ENCODE measurements at regions not wholly inside any gene's neighbourhood (a gene's known extent, or its start where the extent isn't known, plus 50 kb on each side); places are given as distances from the start of the nearest gene placed in this dataset.

DNA sequence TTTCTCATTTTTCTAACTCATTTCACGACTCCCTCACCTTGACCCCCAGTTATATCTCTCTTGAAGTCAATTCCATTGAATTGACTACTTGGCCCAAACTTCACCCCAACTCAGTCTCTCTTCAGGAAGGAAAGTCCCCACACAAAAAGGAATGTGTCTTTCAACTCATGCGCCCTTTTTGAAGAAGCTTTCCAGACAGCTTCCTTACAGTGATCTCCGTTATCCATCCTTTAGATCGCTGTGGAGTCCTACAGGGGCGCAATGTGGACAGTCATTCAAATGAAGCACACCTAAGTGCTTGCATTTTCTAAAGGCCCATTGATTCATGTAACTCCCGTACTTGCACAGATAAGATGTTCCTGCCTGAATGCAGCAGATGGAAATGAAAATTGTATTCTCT is 101.1 kb upstream of the VPREB1 start:
- 69 to 72% methylated on average over 6 of the region's 6 CpGs for WGBS, 2 donors
- intact Hi-C loops (cut with DNase I) = no loop called here
- Histone ChIP-seq H3K9me3 (ENCODE audit: control insufficient read depth, low read length) (no peaks in the 10 kb centered on the region), H3K27ac (ENCODE audit: low read depth in 1 of 2, low read length in 2 of 2) (no peak overlapping the region), H3K4me3 (ENCODE audit: low read length in 2 of 2) (no peak overlapping the region), H3K27me3 (ENCODE audit: control insufficient read depth in 1 of 2, insufficient read depth in 2 of 2, low read length in 1 of 2) (no peaks in the 10 kb centered on the region), H3K4me1 (ENCODE audit: control insufficient read depth in 1 of 2, insufficient read depth in 2 of 2, low read length in 2 of 2) (no peaks in the 10 kb centered on the region), H3K36me3 (ENCODE audit: control insufficient read depth in 1 of 2, insufficient read depth in 2 of 2, low read length in 1 of 2) (no peaks in the 10 kb centered on the region)
- no peak for DNase-seq
- no peak for ATAC-seq (ENCODE audit: low FRiP score)

DNA sequence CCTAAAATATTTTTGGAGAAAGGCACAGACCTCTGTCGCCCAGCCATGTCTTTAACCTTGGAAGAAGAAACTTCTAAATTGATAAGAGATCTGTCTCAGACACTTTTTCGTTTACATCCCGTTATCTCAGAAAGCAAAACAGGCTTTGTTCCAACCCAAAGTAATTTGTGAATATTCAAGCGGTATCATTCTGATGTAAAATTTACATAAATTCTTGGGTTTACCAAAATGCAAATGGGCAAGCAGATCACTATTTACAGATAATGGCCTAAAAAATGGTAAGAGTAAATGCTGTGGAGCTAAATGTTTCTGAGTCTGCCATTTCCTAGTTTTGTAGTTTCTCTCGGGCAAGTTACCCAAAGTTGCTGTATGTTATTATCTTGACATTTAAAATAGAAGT is 101.9 kb upstream of the VPREB1 start:
- Histone ChIP-seq H3K4me1 (ENCODE audit: control insufficient read depth in 1 of 2, insufficient read depth in 2 of 2, low read length in 2 of 2) (no peaks in the 10 kb centered on the region), H3K4me3 (ENCODE audit: low read length in 2 of 2) (no peak overlapping the region), H3K27ac (ENCODE audit: low read depth in 1 of 2, low read length in 2 of 2) (no peak overlapping the region), H3K9me3 (ENCODE audit: control insufficient read depth, low read length) (no peaks in the 10 kb centered on the region), H3K27me3 (ENCODE audit: control insufficient read depth in 1 of 2, insufficient read depth in 2 of 2, low read length in 1 of 2) (no peaks in the 10 kb centered on the region), H3K36me3 (ENCODE audit: control insufficient read depth in 1 of 2, insufficient read depth in 2 of 2, low read length in 1 of 2) (no peaks in the 10 kb centered on the region)
- WGBS, 2 donors = 41 to 42% methylated on average over 5 of the region's 5 CpGs
- no peak for DNase-seq
- intact Hi-C loops (cut with DNase I) = no loop called here
- no peak for ATAC-seq (ENCODE audit: low FRiP score)

DNA sequence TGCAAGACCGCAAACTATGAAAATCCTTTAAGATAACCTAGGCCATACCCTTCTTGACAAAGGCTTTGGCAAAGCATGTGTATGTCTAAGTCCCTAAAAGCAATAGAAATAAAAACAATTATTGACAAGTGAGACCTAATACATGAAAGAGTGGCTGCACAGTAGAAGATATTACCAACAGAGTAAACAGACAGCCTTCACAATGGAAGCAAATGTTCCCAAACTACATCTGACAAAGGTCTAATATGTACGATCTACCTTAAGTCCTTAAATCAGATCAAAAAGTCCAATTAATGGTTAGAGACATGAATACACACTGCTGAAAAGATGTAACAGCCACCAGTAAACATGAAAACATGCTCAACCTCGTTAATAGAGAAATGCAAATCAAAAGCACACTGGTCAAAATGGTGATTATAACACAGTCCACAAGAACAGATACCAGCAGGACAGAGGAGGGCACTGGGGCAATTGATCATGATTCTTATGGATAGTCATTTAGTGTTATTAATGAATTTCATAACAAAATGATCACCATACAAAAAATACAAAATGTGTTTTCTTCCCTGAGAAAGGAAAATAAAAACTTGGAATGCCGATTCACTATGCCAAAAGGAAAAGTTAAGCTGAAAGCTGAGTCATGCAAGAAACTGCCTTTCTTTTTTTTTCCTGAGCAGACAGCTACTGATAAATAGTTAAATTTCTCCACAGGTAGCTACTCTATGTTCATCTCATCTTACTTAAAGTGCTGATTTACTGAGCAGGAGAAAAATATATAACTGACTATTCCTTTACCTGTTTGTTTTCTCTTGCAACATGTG is 102.6 kb upstream of the VPREB1 start:
- intact Hi-C loops (cut with DNase I) = no loop called here
- DNase-seq (no peak), ATAC-seq (ENCODE audit: low FRiP score) (no peak)
- WGBS, 2 donors = 61 to 62% methylated on average over 4 of the region's 4 CpGs
- no peaks in the 10 kb centered on the region for H3K27me3 ChIP-seq (ENCODE audit: control insufficient read depth in 1 of 2, insufficient read depth in 2 of 2, low read length in 1 of 2)
- H3K9me3 ChIP-seq (ENCODE audit: control insufficient read depth, low read length) = no peaks in the 10 kb centered on the region
- no peak overlapping the region for H3K27ac ChIP-seq (ENCODE audit: low read depth in 1 of 2, low read length in 2 of 2)
- no peaks in the 10 kb centered on the region for H3K4me1 ChIP-seq (ENCODE audit: control insufficient read depth in 1 of 2, insufficient read depth in 2 of 2, low read length in 2 of 2)
- H3K36me3 ChIP-seq (ENCODE audit: control insufficient read depth in 1 of 2, insufficient read depth in 2 of 2, low read length in 1 of 2) = no peaks in the 10 kb centered on the region
- H3K4me3 ChIP-seq (ENCODE audit: low read length in 2 of 2) = no peak overlapping the region

DNA sequence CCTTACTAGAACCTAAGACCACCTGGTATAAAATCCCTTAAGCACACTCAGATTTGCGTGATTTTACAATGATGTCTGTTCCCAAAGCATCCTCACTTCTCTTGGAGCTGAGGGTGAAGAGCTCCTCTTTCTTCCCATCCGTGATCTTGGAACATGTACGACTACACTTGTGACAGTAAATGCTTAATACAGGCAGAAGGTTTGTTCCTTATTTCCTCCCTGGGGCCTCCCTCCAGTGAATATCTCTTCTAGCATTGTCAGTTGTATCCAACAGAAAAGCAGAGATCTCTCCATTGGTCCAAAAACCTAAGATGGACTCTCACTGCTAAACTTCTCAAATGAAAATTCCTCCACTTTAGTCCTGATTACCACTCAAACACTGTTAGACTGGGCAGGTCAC is 103.6 kb upstream of the VPREB1 start:
- no peak for DNase-seq
- Histone ChIP-seq H3K27me3 (ENCODE audit: control insufficient read depth in 1 of 2, insufficient read depth in 2 of 2, low read length in 1 of 2) (no peaks in the 10 kb centered on the region), H3K27ac (ENCODE audit: low read depth in 1 of 2, low read length in 2 of 2) (no peak overlapping the region), H3K36me3 (ENCODE audit: control insufficient read depth in 1 of 2, insufficient read depth in 2 of 2, low read length in 1 of 2) (no peaks in the 10 kb centered on the region), H3K4me1 (ENCODE audit: control insufficient read depth in 1 of 2, insufficient read depth in 2 of 2, low read length in 2 of 2) (no peaks in the 10 kb centered on the region), H3K4me3 (ENCODE audit: low read length in 2 of 2) (no peak overlapping the region), H3K9me3 (ENCODE audit: control insufficient read depth, low read length) (no peaks in the 10 kb centered on the region)
- WGBS, 2 donors = 81 to 84% methylated on average over 3 of the region's 3 CpGs
- no peak for ATAC-seq (ENCODE audit: low FRiP score)
- intact Hi-C loops (cut with DNase I) = no loop called here

DNA sequence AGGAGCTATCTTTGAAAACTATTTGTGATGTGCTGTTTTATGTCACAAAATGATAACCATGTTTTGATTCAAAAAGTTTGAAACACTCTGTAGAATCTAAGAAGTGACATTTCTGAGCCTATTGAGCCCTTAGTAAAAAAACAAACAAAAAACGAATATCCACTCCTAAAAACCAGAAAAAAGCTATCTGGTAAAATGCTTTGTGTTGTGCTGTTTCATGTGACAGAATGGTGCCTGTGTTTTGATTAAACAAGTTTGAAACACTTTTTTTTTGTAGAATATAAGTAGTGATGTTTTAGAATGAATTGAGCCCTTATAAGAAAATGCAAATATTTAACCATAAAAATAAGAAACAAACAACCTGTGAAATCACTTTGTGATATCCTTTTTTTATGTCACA is 105.2 kb upstream of the VPREB1 start:
- Histone ChIP-seq H3K27ac (ENCODE audit: low read depth in 1 of 2, low read length in 2 of 2) (no peak overlapping the region), H3K4me1 (ENCODE audit: control insufficient read depth in 1 of 2, insufficient read depth in 2 of 2, low read length in 2 of 2) (no peaks in the 10 kb centered on the region), H3K27me3 (ENCODE audit: control insufficient read depth in 1 of 2, insufficient read depth in 2 of 2, low read length in 1 of 2) (no peaks in the 10 kb centered on the region), H3K4me3 (ENCODE audit: low read length in 2 of 2) (no peak overlapping the region), H3K9me3 (ENCODE audit: control insufficient read depth, low read length) (no peaks in the 10 kb centered on the region), H3K36me3 (ENCODE audit: control insufficient read depth in 1 of 2, insufficient read depth in 2 of 2, low read length in 1 of 2) (no peaks in the 10 kb centered on the region)
- DNase-seq (no peak), ATAC-seq (ENCODE audit: low FRiP score) (no peak)
- intact Hi-C loops (cut with DNase I) = no loop called here
- WGBS, 2 donors = 18 to 21% methylated on average over 1 of the region's 1 CpG

DNA sequence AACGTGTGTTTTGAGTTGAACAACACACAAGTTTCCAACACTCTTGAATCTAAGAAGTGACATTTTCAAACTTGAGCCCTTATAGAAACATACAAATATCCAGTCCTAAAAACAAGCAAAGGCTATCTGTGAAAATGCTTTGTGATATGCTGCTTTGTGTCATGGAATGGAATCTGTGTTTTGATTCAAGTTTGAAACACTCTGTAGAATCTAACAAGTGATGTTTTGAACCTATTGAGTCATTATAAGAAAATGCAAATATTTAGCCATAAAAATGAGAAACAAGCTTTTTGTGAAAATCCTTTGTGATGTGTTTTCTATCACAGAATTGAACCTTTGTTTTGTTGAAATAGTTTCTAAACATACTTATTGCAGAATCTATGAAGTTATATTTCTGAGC is 105.7 kb upstream of the VPREB1 start:
- DNase-seq (no peak), ATAC-seq (ENCODE audit: low FRiP score) (no peak)
- Histone ChIP-seq H3K9me3 (ENCODE audit: control insufficient read depth, low read length) (no peaks in the 10 kb centered on the region), H3K4me3 (ENCODE audit: low read length in 2 of 2) (no peak overlapping the region), H3K36me3 (ENCODE audit: control insufficient read depth in 1 of 2, insufficient read depth in 2 of 2, low read length in 1 of 2) (no peaks in the 10 kb centered on the region), H3K27ac (ENCODE audit: low read depth in 1 of 2, low read length in 2 of 2) (no peak overlapping the region), H3K27me3 (ENCODE audit: control insufficient read depth in 1 of 2, insufficient read depth in 2 of 2, low read length in 1 of 2) (no peaks in the 10 kb centered on the region), H3K4me1 (ENCODE audit: control insufficient read depth in 1 of 2, insufficient read depth in 2 of 2, low read length in 2 of 2) (no peaks in the 10 kb centered on the region)
- WGBS, 2 donors = 32 to 33% methylated on average over 1 of the region's 1 CpG
- intact Hi-C loops (cut with DNase I) = no loop called here

DNA sequence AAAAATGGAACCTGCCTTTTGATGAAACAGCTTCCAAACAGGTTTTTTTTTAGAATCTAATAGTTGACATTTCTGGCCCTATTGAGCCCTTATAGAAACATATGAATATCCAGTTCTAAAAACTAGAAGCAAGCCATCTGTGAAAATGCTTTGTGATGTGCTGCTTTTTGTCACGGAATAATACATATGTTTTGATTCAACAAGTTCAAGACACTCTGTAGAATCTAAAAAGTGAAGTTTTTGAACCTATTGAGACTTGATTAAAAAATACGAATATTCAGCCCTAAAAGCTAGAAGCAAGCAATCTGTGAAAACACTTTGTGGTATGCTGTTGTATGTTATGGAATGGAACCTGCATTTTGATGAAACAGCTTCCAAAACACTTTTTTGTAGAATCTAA is 106.7 kb upstream of the VPREB1 start:
- Histone ChIP-seq H3K4me1 (ENCODE audit: control insufficient read depth in 1 of 2, insufficient read depth in 2 of 2, low read length in 2 of 2) (no peaks in the 10 kb centered on the region), H3K27ac (ENCODE audit: low read depth in 1 of 2, low read length in 2 of 2) (no peak overlapping the region), H3K9me3 (ENCODE audit: control insufficient read depth, low read length) (no peaks in the 10 kb centered on the region), H3K27me3 (ENCODE audit: control insufficient read depth in 1 of 2, insufficient read depth in 2 of 2, low read length in 1 of 2) (no peaks in the 10 kb centered on the region), H3K4me3 (ENCODE audit: low read length in 2 of 2) (no peak overlapping the region), H3K36me3 (ENCODE audit: control insufficient read depth in 1 of 2, insufficient read depth in 2 of 2, low read length in 1 of 2) (no peaks in the 10 kb centered on the region)
- 76 to 81% methylated on average over 2 of the region's 2 CpGs for WGBS, 2 donors
- DNase-seq = no peak
- intact Hi-C loops (cut with DNase I) = no loop called here
- no peak for ATAC-seq (ENCODE audit: low FRiP score)

DNA sequence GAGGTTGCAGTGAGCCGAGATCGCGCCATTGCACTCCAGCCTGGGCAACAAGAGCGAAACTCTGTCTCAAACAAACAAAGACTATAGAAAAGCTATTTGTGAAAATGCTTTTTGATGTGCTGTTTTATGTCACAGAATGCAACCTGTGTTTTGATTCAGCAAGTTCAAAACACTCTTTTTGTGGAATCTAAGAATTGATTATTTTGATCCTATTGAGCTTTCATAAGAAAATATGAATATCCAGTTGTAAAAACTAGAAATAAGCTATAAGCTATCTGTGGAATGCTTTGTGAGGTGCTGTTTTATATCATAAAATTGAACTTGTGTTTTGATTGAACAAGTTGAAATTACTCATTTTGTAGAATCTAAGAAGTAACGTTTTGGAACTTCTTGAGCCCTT is 110.7 kb upstream of the VPREB1 start:
- Histone ChIP-seq H3K4me1 (ENCODE audit: control insufficient read depth in 1 of 2, insufficient read depth in 2 of 2, low read length in 2 of 2) (no peaks in the 10 kb centered on the region), H3K9me3 (ENCODE audit: control insufficient read depth, low read length) (no peaks in the 10 kb centered on the region), H3K27ac (ENCODE audit: low read depth in 1 of 2, low read length in 2 of 2) (no peak overlapping the region), H3K27me3 (ENCODE audit: control insufficient read depth in 1 of 2, insufficient read depth in 2 of 2, low read length in 1 of 2) (no peaks in the 10 kb centered on the region), H3K4me3 (ENCODE audit: low read length in 2 of 2) (no peak overlapping the region), H3K36me3 (ENCODE audit: control insufficient read depth in 1 of 2, insufficient read depth in 2 of 2, low read length in 1 of 2) (no peaks in the 10 kb centered on the region)
- DNase-seq = no peak
- intact Hi-C loops (cut with DNase I) = no loop called here
- ATAC-seq (ENCODE audit: low FRiP score) = no peak
- 72 to 77% methylated on average over 5 of the region's 5 CpGs for WGBS, 2 donors

DNA sequence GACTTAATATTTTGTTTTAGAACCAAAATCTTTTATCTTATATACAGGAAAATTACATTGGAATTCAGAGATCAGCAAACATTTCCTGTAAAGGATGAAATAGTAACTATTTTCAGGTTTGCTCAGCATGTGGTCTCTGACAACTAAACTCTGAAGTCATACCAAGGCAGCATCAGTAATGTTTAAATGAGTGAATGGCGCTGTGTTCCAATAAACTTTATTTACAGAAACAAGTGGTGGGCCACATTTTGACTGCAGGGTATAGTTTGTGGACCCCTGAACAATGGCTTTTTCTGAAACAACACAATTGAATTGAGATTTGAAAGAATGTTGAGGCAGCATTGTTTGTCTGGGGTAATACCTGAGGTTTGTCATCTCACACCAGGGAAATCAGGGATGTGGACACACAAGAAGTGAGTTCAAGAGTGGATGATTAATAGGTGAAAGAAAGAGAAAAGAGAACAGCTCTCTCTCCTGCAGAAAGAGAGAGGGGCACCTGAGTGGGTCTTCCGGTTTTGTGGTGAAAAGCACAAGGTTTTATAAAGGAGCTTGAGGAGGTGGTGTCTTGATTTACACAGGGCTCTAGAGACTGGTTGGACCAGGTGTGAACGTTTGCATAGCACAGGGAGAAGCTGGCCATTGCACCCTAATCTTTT is 113.5 kb upstream of the VPREB1 start:
- H3K27me3 ChIP-seq (ENCODE audit: control insufficient read depth in 1 of 2, insufficient read depth in 2 of 2, low read length in 1 of 2) = no peaks in the 10 kb centered on the region
- no peaks in the 10 kb centered on the region for H3K36me3 ChIP-seq (ENCODE audit: control insufficient read depth in 1 of 2, insufficient read depth in 2 of 2, low read length in 1 of 2)
- intact Hi-C loops (cut with DNase I) = no loop called here
- WGBS, 2 donors = 59 to 66% methylated on average over 3 of the region's 3 CpGs
- ATAC-seq (ENCODE audit: low FRiP score) = no peak
- H3K9me3 ChIP-seq (ENCODE audit: control insufficient read depth, low read length) = no peaks in the 10 kb centered on the region
- no peaks in the 10 kb centered on the region for H3K4me1 ChIP-seq (ENCODE audit: control insufficient read depth in 1 of 2, insufficient read depth in 2 of 2, low read length in 2 of 2)
- H3K4me3 ChIP-seq (ENCODE audit: low read length in 2 of 2) = no peak overlapping the region
- no peak for DNase-seq
- no peak overlapping the region for H3K27ac ChIP-seq (ENCODE audit: low read depth in 1 of 2, low read length in 2 of 2)

All from aorta (tissue), 5 donors.